ENCODE measurements at regions not wholly inside any gene's neighbourhood (a gene's known extent, or its start where the extent isn't known, plus 50 kb on each side); places are given as distances from the start of the nearest gene placed in this dataset.

DNA sequence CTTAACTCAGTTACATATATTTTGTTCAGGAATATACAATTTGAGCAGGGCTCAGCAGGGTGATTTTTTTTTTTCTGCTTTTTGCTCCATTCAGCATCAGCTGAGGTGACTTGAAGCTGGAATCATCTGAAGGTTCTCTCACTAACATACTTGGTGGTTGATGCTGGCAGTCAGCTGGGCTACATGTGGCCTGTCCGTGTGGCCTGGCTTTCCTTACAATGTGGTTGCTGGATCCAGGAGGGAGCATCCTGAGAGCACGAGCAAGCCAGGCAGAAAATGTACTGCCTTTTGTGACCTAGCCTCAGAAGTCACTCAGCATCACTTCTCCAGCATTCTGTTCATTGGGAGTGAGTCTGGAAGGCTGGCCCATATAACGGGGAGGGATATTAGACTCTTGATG lies 151.6 kb upstream of the E2F8 start:
- TF ChIP-seq, protein P1, sequence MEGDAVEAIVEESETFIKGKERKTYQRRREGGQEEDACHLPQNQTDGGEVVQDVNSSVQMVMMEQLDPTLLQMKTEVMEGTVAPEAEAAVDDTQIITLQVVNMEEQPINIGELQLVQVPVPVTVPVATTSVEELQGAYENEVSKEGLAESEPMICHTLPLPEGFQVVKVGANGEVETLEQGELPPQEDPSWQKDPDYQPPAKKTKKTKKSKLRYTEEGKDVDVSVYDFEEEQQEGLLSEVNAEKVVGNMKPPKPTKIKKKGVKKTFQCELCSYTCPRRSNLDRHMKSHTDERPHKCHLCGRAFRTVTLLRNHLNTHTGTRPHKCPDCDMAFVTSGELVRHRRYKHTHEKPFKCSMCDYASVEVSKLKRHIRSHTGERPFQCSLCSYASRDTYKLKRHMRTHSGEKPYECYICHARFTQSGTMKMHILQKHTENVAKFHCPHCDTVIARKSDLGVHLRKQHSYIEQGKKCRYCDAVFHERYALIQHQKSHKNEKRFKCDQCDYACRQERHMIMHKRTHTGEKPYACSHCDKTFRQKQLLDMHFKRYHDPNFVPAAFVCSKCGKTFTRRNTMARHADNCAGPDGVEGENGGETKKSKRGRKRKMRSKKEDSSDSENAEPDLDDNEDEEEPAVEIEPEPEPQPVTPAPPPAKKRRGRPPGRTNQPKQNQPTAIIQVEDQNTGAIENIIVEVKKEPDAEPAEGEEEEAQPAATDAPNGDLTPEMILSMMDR (IDR thresholded peaks at IDR 0.05) = no peak
- no peak for TF ChIP-seq POLR2AphosphoS5 (IDR thresholded peaks at IDR 0.05)

Data from gastroesophageal sphincter (tissue), 3 donors.